ENCODE measurements at regions not wholly inside any gene's neighbourhood (a gene's known extent, or its start where the extent isn't known, plus 50 kb on each side); places are given as distances from the start of the nearest gene placed in this dataset.
"Not testable (repeated sequence)": the region's sequence is repeated elsewhere in the genome, so short reads cannot be mapped to it uniquely, and the experiment has no call there.

DNA sequence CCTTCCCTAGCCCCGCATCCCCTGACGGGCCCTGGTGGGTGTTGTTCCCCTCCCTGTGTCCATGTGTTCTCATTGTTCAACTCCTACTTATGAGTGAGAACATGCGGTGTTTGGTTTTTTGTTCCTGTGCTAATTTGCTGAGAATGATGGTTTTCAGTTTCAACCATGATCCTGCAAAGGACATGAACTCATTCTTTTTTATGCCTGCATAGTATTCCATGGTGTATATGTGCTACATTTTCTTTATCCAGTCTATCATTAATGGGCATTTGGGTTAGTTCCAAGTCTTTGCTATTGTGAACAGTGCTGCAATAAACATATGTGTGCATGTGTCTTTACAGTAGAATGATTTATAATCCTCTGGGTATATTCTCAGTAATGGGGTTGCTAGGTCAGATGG is 65.7 kb upstream of the DCD start:
- not testable (repeated sequence) for DNase-seq (ENCODE audit: low read depth)

DNA sequence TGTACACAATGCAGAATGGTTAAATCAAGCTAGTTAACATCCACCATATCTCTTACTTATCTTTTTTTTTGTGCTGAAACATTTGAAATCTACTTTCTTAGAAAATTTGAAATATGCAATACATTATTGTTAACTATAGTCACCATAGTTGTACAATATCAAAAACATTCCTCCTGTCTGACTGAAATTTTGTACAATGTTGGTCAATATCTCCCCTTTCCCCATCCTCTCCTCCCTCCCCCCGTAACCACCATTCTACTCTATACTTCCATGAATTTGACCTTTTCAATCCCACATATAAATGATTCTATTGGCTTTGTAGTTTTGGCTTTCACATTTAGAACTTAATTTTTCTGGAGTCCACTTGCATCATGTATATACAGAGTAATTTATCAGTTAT is 63.5 kb upstream of the DCD start:
- no peak for DNase-seq (ENCODE audit: low read depth)

DNA sequence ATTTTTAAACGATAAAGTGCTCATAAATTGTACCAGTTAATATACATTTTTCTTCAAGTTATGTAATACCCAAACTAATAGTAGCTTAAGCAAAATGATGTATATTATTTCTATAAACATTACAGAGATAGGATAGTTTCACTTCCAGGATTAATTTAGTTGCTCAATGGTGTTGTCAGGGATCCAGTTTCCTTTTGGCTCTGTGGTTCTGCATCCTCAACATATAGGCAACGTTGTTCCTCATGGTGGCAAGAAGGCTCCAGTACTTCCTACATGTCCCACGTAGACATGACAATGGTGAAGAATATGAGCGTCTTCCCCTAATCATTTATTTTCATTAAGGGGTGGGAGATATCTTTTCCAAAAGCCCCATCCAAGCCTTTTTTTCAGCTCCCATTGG is 60.7 kb upstream of the DCD start:
- no peak for DNase-seq (ENCODE audit: low read depth)

DNA sequence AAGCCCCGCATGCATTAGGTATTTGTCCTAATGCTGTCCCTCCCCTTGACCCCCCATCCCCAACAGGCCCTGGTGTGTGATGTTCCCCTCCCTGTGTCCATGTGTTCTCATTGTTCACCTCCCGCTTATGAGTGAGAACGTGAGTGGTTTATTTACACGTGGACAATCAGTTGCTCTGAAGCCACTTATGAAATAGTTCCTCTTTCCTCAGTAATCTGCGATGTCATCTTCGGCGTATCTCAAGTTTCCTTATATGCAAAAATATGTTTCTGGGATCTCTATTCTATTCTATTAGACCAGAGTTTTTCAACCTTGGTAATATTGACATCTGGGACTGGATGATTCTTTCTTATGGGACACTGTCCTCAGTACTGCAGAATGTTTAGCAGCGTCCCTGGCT is 56.0 kb upstream of the DCD start:
- DNase-seq (ENCODE audit: low read depth), result no peak

DNA sequence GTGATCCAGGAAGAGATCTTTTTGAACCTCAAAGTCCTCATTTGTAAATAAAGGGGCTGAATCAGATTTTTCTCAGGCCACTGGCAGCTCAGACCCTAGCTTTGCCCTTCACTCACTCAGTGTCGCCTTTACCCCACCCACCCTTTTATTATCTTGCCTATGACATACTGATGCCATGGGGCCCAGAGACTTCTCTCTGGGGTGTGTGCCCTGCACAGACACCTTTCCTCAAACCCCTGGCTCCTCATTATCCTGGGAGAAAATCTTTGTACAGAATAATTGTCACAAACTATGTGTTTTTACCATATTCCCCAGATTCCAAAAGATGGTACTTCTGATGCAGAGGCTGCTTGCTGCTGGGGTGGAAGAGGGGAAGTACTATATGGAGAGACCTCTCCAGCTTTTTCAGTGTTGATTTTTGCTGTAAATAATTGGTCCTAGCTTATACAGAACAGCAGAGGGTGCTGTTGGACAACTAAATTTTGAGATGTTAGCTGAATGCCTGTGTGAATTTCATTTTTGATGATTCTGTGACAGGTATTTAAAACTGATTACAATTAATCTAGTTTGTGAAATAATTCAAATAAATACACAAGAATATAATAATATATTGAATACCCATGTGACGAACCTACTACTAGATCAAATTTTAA is 53.9 kb upstream of the DCD start:
- DNase-seq (ENCODE audit: low read depth), result peak; percentile 46

DNA sequence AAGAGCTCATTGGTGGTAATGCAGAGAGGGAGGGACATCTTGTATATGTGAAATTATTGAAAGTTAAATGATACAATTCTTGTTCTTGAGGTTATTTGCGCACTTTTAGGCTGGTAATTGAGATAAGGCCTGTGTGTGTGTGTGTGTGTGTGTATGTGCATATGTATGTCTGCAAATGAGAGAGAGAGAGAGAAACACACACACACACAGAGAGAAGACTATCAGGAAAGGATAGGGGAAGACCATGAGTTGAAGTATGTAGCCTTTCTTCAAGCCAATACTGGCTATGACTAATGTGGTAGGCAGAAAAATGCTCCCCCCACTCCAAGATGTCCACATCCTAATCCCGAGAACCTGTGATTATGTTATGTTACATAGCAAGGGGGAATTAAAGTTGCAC is 52.7 kb upstream of the DCD start:
- DNase-seq (ENCODE audit: low read depth), result no peak

DNA sequence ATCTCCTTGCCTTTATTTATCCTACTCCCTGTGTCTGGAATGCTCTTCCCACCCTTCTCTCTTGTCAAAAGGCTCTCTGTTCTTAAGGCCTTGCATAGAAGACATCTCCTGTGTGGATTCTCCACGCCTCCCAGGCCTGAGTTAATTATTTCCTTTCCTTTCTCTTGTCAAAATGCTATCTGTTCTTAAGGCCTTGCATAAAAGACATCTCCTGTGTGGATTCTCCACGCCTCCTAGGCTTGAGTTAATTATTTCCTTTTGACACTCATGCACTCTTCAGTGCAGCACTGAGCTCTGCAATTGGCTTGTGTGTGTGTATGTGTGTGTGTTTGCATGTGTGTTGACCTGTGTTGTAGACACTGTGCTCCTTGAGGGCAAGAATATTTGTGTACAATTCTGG is 52.1 kb upstream of the DCD start:
- no peak for DNase-seq (ENCODE audit: low read depth)

Measured in M059J (cell line).